ENCODE measurements at regions not wholly inside any gene's neighbourhood (a gene's known extent, or its start where the extent isn't known, plus 50 kb on each side); places are given as distances from the start of the nearest gene placed in this dataset.

DNA sequence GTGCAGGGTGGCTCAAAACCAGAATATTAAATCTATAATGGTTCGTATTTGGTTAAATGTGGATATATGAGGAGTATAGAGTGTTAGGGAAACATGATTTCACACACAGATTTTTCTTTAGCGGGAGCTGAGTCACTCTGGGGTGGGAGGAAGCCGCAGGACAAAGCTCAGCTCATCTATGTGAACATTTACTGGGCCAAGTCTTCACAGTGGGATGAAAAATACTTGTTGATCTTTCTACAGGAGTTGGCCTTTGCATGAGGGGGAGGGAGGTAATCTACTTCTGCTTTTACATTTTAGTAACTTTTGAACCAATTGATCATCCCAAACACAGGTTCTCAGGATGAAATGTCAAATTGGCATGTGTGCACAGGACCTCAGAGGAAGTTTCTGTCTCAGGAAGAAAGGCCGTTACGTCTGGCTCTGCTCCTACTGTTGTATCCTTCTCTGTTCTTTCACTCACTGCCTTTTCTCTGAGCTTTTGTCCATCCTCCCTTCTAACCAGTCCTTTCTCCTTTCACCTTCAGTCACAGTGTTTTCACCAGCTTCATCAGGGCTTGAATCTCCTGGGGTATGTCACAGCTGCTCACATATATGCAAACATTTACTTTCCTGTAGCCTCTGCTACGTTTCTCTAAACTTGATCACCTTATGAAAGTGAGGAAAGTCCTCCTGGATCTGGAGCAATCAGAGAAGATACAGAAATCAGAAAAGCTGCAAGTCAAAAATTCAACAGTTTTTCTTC lies 943.3 kb upstream of the FANCL start:
- 34% methylated on average over 6 of the region's 6 CpGs for WGBS
- Histone ChIP-seq H3K4me1 (ENCODE audit: control insufficient read depth in 2 of 2, insufficient read depth in 2 of 2, low read length in 2 of 2) (no peaks in the 10 kb centered on the region), H3K4me3 (ENCODE audit: low read length in 2 of 2) (no peak overlapping the region), H3K27me3 (ENCODE audit: control insufficient read depth in 2 of 2, insufficient read depth in 1 of 2, low read length in 1 of 2) (no peaks in the 10 kb centered on the region), H3K9me3 (ENCODE audit: control insufficient read depth in 2 of 2, insufficient read depth in 1 of 2, low read length in 1 of 2) (no peaks in the 10 kb centered on the region), H3K27ac (ENCODE audit: low read depth in 1 of 2, low read length in 1 of 2) (no peak overlapping the region), H3K36me3 (ENCODE audit: control insufficient read depth in 2 of 2, insufficient read depth in 2 of 2, low read length in 1 of 2) (no peaks in the 10 kb centered on the region)
- DNase-seq (ENCODE audit: low read depth in 6 of 9, low spot score in 9 of 9), result peak in 2 of 9 donors; percentile 2 to 21

DNA sequence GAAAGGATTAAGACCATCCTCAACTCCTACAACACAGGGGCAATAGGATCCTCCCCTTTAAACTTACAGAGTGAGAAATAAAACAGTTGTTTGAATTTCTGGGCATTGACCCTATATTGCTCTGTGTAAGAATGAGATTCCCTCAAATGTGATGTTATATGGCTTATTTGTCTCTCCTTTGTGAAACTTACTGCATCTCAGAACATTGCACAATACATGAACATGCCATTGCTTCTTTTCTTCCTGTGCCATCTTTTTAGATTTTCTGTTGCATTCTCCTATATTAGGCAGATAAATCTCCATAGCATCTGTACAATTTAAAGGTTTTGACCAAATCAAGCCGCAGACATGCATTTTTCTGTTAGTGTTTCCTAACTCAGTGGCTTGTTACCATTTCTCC lies 941.9 kb upstream of the FANCL start:
- no peaks in the 10 kb centered on the region for H3K36me3 ChIP-seq (ENCODE audit: control insufficient read depth in 2 of 2, insufficient read depth in 2 of 2, low read length in 1 of 2)
- no peak overlapping the region for H3K27ac ChIP-seq (ENCODE audit: low read depth in 1 of 2, low read length in 1 of 2)
- H3K4me1 ChIP-seq (ENCODE audit: control insufficient read depth in 2 of 2, insufficient read depth in 2 of 2, low read length in 2 of 2), result no peaks in the 10 kb centered on the region
- H3K9me3 ChIP-seq (ENCODE audit: control insufficient read depth in 2 of 2, insufficient read depth in 1 of 2, low read length in 1 of 2), result no peaks in the 10 kb centered on the region
- DNase-seq (ENCODE audit: low read depth in 6 of 9, low spot score in 9 of 9), result no peak
- no peak overlapping the region for H3K4me3 ChIP-seq (ENCODE audit: low read length in 2 of 2)
- H3K27me3 ChIP-seq (ENCODE audit: control insufficient read depth in 2 of 2, insufficient read depth in 1 of 2, low read length in 1 of 2), result no peaks in the 10 kb centered on the region
- WGBS, result 100% methylated on average over 1 of the region's 1 CpG

DNA sequence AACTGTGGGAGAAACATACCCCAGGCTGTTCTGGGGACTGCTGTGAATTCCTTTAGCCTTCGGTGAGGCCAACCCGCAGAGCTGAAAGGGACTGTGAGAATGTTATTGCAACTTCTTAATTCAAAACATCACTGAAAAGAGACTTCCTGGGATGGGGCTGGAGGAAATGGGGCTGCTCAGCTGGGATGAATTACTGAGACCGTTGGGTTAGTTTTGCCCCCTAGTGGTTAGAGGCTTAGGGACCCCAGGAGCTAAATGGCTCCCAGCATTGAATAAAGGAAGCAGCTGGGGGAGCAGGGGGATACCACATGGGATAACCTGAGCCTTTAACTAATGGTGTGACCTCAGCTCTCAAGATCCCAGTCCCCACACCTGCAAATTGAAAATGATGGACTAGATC lies 941.1 kb upstream of the FANCL start:
- Histone ChIP-seq H3K27ac (ENCODE audit: low read depth in 1 of 2, low read length in 1 of 2) (no peak overlapping the region), H3K36me3 (ENCODE audit: control insufficient read depth in 2 of 2, insufficient read depth in 2 of 2, low read length in 1 of 2) (no peaks in the 10 kb centered on the region), H3K4me3 (ENCODE audit: low read length in 2 of 2) (no peak overlapping the region), H3K4me1 (ENCODE audit: control insufficient read depth in 2 of 2, insufficient read depth in 2 of 2, low read length in 2 of 2) (no peaks in the 10 kb centered on the region), H3K9me3 (ENCODE audit: control insufficient read depth in 2 of 2, insufficient read depth in 1 of 2, low read length in 1 of 2) (no peaks in the 10 kb centered on the region), H3K27me3 (ENCODE audit: control insufficient read depth in 2 of 2, insufficient read depth in 1 of 2, low read length in 1 of 2) (no peaks in the 10 kb centered on the region)
- DNase-seq (ENCODE audit: low read depth in 6 of 9, low spot score in 9 of 9), result peak in 5 of 9 donors; percentile 19 to 39 (median 20)
- 24% methylated on average over 3 of the region's 3 CpGs for WGBS

DNA sequence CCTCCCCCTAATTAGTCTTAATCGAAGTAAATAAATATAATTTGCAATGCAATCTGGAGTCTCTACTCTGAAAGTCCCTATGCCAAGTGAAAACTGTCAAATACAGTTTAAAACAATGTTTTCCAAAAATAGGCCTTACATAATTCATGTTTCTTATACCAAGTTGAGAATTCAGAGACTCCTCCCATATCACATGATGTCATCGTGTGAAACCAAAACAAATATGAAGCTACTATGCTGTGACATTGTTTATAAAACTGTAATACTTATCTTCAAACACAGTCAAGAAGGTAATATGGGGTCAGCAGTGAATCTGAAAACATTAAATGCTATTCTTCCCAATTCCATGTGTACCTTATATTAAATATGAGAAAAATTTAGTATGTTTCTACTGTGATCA lies 940.2 kb upstream of the FANCL start:
- WGBS, result 87% methylated on average over 2 of the region's 2 CpGs
- Histone ChIP-seq H3K4me1 (ENCODE audit: control insufficient read depth in 2 of 2, insufficient read depth in 2 of 2, low read length in 2 of 2) (no peaks in the 10 kb centered on the region), H3K4me3 (ENCODE audit: low read length in 2 of 2) (no peak overlapping the region), H3K27ac (ENCODE audit: low read depth in 1 of 2, low read length in 1 of 2) (no peak overlapping the region), H3K9me3 (ENCODE audit: control insufficient read depth in 2 of 2, insufficient read depth in 1 of 2, low read length in 1 of 2) (no peaks in the 10 kb centered on the region), H3K27me3 (ENCODE audit: control insufficient read depth in 2 of 2, insufficient read depth in 1 of 2, low read length in 1 of 2) (no peaks in the 10 kb centered on the region), H3K36me3 (ENCODE audit: control insufficient read depth in 2 of 2, insufficient read depth in 2 of 2, low read length in 1 of 2) (no peaks in the 10 kb centered on the region)
- no peak for DNase-seq (ENCODE audit: low read depth in 6 of 9, low spot score in 9 of 9)

DNA sequence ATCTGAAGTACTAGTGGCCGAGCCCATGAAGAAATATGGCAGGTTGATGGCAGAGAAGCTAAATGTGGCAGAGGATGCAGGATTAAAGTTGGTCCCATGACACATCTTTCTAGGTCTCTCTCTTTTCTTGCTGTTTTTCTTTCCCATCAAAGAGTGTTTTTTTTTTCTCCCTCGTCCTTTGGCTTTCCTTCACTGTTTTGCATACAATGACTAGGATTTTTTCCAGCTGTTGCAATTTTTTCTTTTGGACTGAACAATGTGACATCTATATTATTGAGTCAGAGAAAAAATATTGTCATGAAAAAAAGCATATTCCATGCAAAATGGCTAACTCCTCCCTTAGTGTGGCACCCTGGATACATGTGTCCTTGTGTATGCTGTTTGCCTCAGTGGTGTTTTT lies 939.5 kb upstream of the FANCL start:
- DNase-seq (ENCODE audit: low read depth in 6 of 9, low spot score in 9 of 9), result no peak
- WGBS, result 92% methylated on average over 2 of the region's 2 CpGs
- Histone ChIP-seq H3K27ac (ENCODE audit: low read depth in 1 of 2, low read length in 1 of 2) (no peak overlapping the region), H3K4me1 (ENCODE audit: control insufficient read depth in 2 of 2, insufficient read depth in 2 of 2, low read length in 2 of 2) (no peaks in the 10 kb centered on the region), H3K27me3 (ENCODE audit: control insufficient read depth in 2 of 2, insufficient read depth in 1 of 2, low read length in 1 of 2) (no peaks in the 10 kb centered on the region), H3K9me3 (ENCODE audit: control insufficient read depth in 2 of 2, insufficient read depth in 1 of 2, low read length in 1 of 2) (no peaks in the 10 kb centered on the region), H3K36me3 (ENCODE audit: control insufficient read depth in 2 of 2, insufficient read depth in 2 of 2, low read length in 1 of 2) (no peaks in the 10 kb centered on the region), H3K4me3 (ENCODE audit: low read length in 2 of 2) (no peak overlapping the region)

DNA sequence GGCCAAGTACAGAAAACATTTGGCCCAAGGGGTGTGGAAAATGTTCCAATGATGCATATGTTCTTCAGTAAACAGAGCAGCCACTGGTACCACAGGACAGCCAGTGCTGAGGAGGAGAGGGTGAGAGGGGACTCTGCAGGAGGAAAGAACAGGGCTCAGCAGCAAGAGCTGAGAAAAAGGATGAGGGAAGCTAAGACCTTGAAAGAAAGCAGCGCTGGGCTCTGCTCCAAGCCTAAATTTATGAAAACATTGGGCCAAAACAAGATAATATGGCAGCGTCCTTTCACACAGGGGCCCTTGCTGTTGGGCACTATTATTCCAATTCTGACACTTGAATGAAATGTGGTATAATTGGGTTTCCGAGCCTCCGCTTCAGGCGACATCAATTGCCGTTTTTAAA lies 939.0 kb upstream of the FANCL start:
- no peak overlapping the region for H3K4me3 ChIP-seq (ENCODE audit: low read length in 2 of 2)
- no peak for DNase-seq (ENCODE audit: low read depth in 6 of 9, low spot score in 9 of 9)
- no peak overlapping the region for H3K27ac ChIP-seq (ENCODE audit: low read depth in 1 of 2, low read length in 1 of 2)
- H3K9me3 ChIP-seq (ENCODE audit: control insufficient read depth in 2 of 2, insufficient read depth in 1 of 2, low read length in 1 of 2), result no peaks in the 10 kb centered on the region
- WGBS, result 98% methylated on average over 6 of the region's 6 CpGs
- H3K36me3 ChIP-seq (ENCODE audit: control insufficient read depth in 2 of 2, insufficient read depth in 2 of 2, low read length in 1 of 2), result no peaks in the 10 kb centered on the region
- H3K27me3 ChIP-seq (ENCODE audit: control insufficient read depth in 2 of 2, insufficient read depth in 1 of 2, low read length in 1 of 2), result no peaks in the 10 kb centered on the region
- no peaks in the 10 kb centered on the region for H3K4me1 ChIP-seq (ENCODE audit: control insufficient read depth in 2 of 2, insufficient read depth in 2 of 2, low read length in 2 of 2)

DNA sequence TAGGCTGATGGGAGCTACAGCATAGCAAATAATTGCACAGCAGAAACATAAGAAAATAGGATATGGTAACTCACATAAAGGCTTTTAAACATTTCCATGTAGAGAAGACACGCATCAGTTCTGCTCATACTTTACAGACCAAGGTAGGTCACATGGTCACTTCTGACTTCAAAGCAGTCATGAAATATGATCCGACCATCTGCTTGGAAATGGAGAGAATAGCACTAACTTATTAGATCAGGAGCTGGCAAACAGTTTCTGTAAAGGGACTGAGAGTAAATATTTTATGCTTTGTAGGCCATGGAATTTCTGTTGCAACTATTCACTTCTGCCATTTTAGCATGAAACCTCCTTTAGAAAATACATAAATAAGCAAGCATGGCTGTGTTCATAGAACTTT lies 936.6 kb upstream of the FANCL start:
- 93% methylated on average over 2 of the region's 2 CpGs for WGBS
- Histone ChIP-seq H3K9me3 (ENCODE audit: control insufficient read depth in 2 of 2, insufficient read depth in 1 of 2, low read length in 1 of 2) (no peaks in the 10 kb centered on the region), H3K27me3 (ENCODE audit: control insufficient read depth in 2 of 2, insufficient read depth in 1 of 2, low read length in 1 of 2) (no peaks in the 10 kb centered on the region), H3K27ac (ENCODE audit: low read depth in 1 of 2, low read length in 1 of 2) (no peak overlapping the region), H3K36me3 (ENCODE audit: control insufficient read depth in 2 of 2, insufficient read depth in 2 of 2, low read length in 1 of 2) (no peaks in the 10 kb centered on the region), H3K4me1 (ENCODE audit: control insufficient read depth in 2 of 2, insufficient read depth in 2 of 2, low read length in 2 of 2) (no peaks in the 10 kb centered on the region), H3K4me3 (ENCODE audit: low read length in 2 of 2) (no peak overlapping the region)
- DNase-seq (ENCODE audit: low read depth in 6 of 9, low spot score in 9 of 9), result no peak

DNA sequence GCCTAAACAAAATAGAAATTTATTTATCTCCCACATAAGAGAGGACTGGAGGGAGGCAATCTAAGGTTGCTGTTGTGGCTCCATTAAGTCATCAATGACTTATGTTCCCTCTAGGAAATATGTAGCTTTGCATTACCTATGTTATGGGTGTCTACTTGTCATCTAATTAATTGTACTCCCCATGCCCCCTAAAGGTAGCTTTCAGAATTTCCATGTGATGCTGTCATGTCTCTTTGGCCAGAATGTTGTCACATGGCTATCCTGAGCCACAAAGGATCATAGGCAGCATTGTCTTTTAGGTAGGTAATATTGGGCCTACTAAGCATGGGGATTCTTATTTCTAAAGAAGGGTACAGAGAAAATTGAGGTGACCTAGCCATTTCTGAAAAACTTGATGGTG lies 935.6 kb upstream of the FANCL start:
- Histone ChIP-seq H3K4me3 (ENCODE audit: low read length in 2 of 2) (no peak overlapping the region), H3K9me3 (ENCODE audit: control insufficient read depth in 2 of 2, insufficient read depth in 1 of 2, low read length in 1 of 2) (no peaks in the 10 kb centered on the region)
- no peak for DNase-seq (ENCODE audit: low read depth in 6 of 9, low spot score in 9 of 9)

DNA sequence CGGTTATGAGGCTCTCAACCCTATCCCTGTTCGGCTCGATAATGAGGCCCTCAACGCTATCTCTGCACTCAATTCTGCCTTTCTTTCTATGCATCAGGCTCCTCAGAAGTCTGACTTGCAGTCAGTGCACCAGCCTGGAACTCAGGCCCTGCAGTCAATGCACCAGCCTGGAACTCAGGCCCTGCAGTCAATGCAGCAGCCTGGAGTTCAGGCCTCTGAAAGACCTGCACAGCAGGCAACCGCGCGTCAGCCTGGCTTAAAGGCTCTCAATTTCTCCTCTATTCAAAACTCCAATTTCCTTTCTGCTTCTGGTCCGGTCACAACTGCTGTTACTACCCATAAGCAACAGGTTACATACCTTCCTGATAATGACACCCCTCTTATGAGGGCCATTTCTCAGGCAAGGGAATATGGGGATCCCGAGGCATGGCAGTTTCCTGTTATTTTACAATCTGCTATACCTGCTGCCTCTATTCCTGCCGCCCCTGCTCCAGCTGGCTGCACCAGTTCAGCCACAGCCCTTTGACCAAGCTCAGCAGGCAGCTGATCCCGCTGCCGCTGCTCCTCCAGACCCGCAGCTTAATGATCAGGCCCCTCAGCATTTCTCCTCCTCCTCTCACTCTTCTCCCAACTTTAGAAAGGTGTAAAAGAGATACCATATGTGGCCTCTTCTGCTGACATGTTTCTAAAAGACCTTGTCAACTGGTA lies 933.6 kb upstream of the FANCL start:
- Histone ChIP-seq H3K9me3 (ENCODE audit: control insufficient read depth in 2 of 2, insufficient read depth in 1 of 2, low read length in 1 of 2) (no peaks in the 10 kb centered on the region), H3K4me3 (ENCODE audit: low read length in 2 of 2) (no peak overlapping the region), H3K36me3 (ENCODE audit: control insufficient read depth in 2 of 2, insufficient read depth in 2 of 2, low read length in 1 of 2) (no peaks in the 10 kb centered on the region), H3K27me3 (ENCODE audit: control insufficient read depth in 2 of 2, insufficient read depth in 1 of 2, low read length in 1 of 2) (no peaks in the 10 kb centered on the region), H3K4me1 (ENCODE audit: control insufficient read depth in 2 of 2, insufficient read depth in 2 of 2, low read length in 2 of 2) (no peaks in the 10 kb centered on the region), H3K27ac (ENCODE audit: low read depth in 1 of 2, low read length in 1 of 2) (no peak overlapping the region)
- DNase-seq (ENCODE audit: low read depth in 6 of 9, low spot score in 9 of 9), result no peak
- 97% methylated on average over 13 of the region's 13 CpGs for WGBS

More for the DNA sequence above, 935.6 kb upstream of the FANCL start:
- H3K27me3 ChIP-seq (ENCODE audit: control insufficient read depth in 2 of 2, insufficient read depth in 1 of 2, low read length in 1 of 2), result no peaks in the 10 kb centered on the region
- H3K4me1 ChIP-seq (ENCODE audit: control insufficient read depth in 2 of 2, insufficient read depth in 2 of 2, low read length in 2 of 2), result no peaks in the 10 kb centered on the region
- H3K27ac ChIP-seq (ENCODE audit: low read depth in 1 of 2, low read length in 1 of 2), result no peak overlapping the region
- H3K36me3 ChIP-seq (ENCODE audit: control insufficient read depth in 2 of 2, insufficient read depth in 2 of 2, low read length in 1 of 2), result no peaks in the 10 kb centered on the region
